Endothelial cell of umbilical vein (primary cell): ENCODE measurements at regions not wholly inside any gene's neighbourhood (a gene's known extent, or its start where the extent isn't known, plus 50 kb on each side); places are given as distances from the start of the nearest gene placed in this dataset.

Experiments
- BruUV-seq: library from RNA; stranded (reverse); fragments of 400-500 nt; replicated peaks from 2 replicates; lab custom pipeline; 2021; lab: Mats Ljungman, UMichigan
- CTCF ChIA-PET: fragments of 300-600, 350-600 bp; sonication (Branson Sonifier 250); formaldehyde crosslinking; loops from one replicate; lab custom pipeline; 2021; ENCODE audit warnings: antibody characterized with exemption, inconsistent platforms; lab: Charles Lee
- POLR2A ChIA-PET: fragments of 300-600, 350-600 bp; sonication (Branson Sonifier 250); formaldehyde crosslinking; loops from one replicate; lab custom pipeline; 2021; ENCODE audit warnings: antibody characterized with exemption, inconsistent platforms; lab: Charles Lee
- DNase-seq: peaks from one replicate; pipeline ENCODE4 v3.0.0-alpha.2; 2011; ENCODE audit warnings: low read depth, low spot score
- FAIRE-seq: peaks from 2 replicates; lab custom pipeline; 2011; peaks lifted over from hg19 to GRCh38; lab: Jason Lieb, UNC
- H2AFZ ChIP-seq: 2 replicates; pipeline ENCODE4 v1.6.0; 2012; ENCODE audit warnings: low read depth, low read length, control low read depth, inconsistent platforms
- H3K27ac ChIP-seq: 2 replicates; pipeline ENCODE4 v1.5.1; 2011; ENCODE audit warnings: low read depth, mild to moderate bottlenecking, control low read depth, low read length, moderate library complexity; ENCODE audit not compliant: insufficient read depth
- H3K27me3 ChIP-seq, 2 experiments: 2 replicates each; pipeline versions ENCODE4 v1.6.0 to v1.6.1; 2011; ENCODE audit warnings: low read length in 2 of 2, mixed read lengths in 1 of 2; ENCODE audit not compliant: control insufficient read depth in 2 of 2, insufficient read depth in 2 of 2
- H3K36me3 ChIP-seq, 2 experiments: 2 replicates in 1 of 2; 3 replicates in 1 of 2; pipeline ENCODE4 v1.5.1; 2011; ENCODE audit warnings: low read length in 2 of 2, mild to moderate bottlenecking in 1 of 2, moderate library complexity in 1 of 2; ENCODE audit not compliant: control insufficient read depth in 2 of 2, insufficient read depth in 2 of 2; ENCODE audit errors: extremely low read depth in 1 of 2
- H3K4me1 ChIP-seq: 3 replicates; pipeline ENCODE4 v1.5.1; 2011; ENCODE audit warnings: mild to moderate bottlenecking, low read length; ENCODE audit not compliant: control insufficient read depth, insufficient read depth; ENCODE audit errors: extremely low read depth
- H3K4me2 ChIP-seq: 2 replicates; pipeline ENCODE4 v1.6.1; 2011; ENCODE audit warnings: low read length, control low read depth, mixed read lengths; ENCODE audit not compliant: insufficient read depth
- H3K4me3 ChIP-seq, 3 experiments: fragments of 200-600 bp in 1 of 3; sonication (generic), shearing (Covaris generic) in 1 of 3; replicated peaks in 1 of 3; 2 replicates each; pipeline ENCODE4 v1.5.1; 2011 to 2016; ENCODE audit warnings: control low read depth in 3 of 3, low read length in 3 of 3, mild to moderate bottlenecking in 2 of 3, inconsistent platforms in 1 of 3, low read depth in 1 of 3, moderate library complexity in 1 of 3; ENCODE audit not compliant: insufficient read depth in 1 of 3
- H3K79me2 ChIP-seq: 2 replicates; pipeline ENCODE4 v1.6.0; 2012; ENCODE audit warnings: low read length, inconsistent platforms; ENCODE audit not compliant: control insufficient read depth, insufficient read depth
- H3K9ac ChIP-seq: replicated peaks from 2 replicates; pipeline ENCODE3; 2011; ENCODE audit warnings: low read length, control low read depth; ENCODE audit not compliant: insufficient read depth; ENCODE audit errors: extremely low read depth
- H3K9me1 ChIP-seq: replicated peaks from 3 replicates; pipeline ENCODE4 v1.6.0; 2011; ENCODE audit warnings: mild to moderate bottlenecking, low read length; ENCODE audit not compliant: control insufficient read depth, insufficient read depth; ENCODE audit errors: extremely low read depth
- H3K9me3 ChIP-seq: replicated peaks from 2 replicates; pipeline ENCODE4 v1.5.1; 2012; ENCODE audit warnings: low read length, inconsistent platforms; ENCODE audit not compliant: control insufficient read depth, insufficient read depth
- H4K20me1 ChIP-seq: replicated peaks from 2 replicates; pipeline ENCODE3; 2011; ENCODE audit warnings: mild to moderate bottlenecking, low read length; ENCODE audit not compliant: control insufficient read depth, insufficient read depth; ENCODE audit errors: extremely low read depth
- CTCF ChIP-seq, 2 donors: IDR thresholded peaks; 1 replicate in 1 of 2; 2 replicates in 1 of 2; pipeline ENCODE4 v1.5.1; 2011; ENCODE audit warnings: low read length in 2 of 2, mild to moderate bottlenecking in 2 of 2, moderate library complexity in 2 of 2, control low read depth in 1 of 2, inconsistent platforms in 1 of 2, low read depth in 1 of 2; ENCODE audit not compliant: insufficient read depth in 1 of 2; ENCODE audit errors: extremely low read depth in 1 of 2
- EZH2 ChIP-seq: IDR thresholded peaks from 2 replicates; pipeline ENCODE4 v1.6.1; 2012; ENCODE audit warnings: borderline replicate concordance, low read depth, mild to moderate bottlenecking, moderate library complexity, low read length, inconsistent platforms; ENCODE audit not compliant: severe bottlenecking
- FOS ChIP-seq: IDR thresholded peaks from 2 replicates; pipeline ENCODE4 v1.6.1; 2011; ENCODE audit warnings: mild to moderate bottlenecking, low read length, moderate library complexity, borderline replicate concordance; ENCODE audit not compliant: insufficient read depth
- GATA2 ChIP-seq: IDR thresholded peaks from 2 replicates; pipeline ENCODE4 v1.7.0; 2011; ENCODE audit warnings: low read depth, mild to moderate bottlenecking, moderate library complexity, mixed read lengths, low read length; ENCODE audit not compliant: insufficient read length, insufficient read depth
- JUN ChIP-seq: IDR thresholded peaks from 2 replicates; pipeline ENCODE4 v1.6.1; 2011; ENCODE audit warnings: borderline replicate concordance, low read depth; ENCODE audit not compliant: insufficient read length, insufficient read depth
- MAX ChIP-seq: IDR thresholded peaks from 2 replicates; pipeline ENCODE4 v1.6.1; 2011; ENCODE audit not compliant: insufficient read depth, insufficient read length
- MYC ChIP-seq: IDR thresholded peaks from one replicate; pipeline ENCODE4 v1.6.1; 2011; ENCODE audit warnings: mild to moderate bottlenecking, low read depth, low read length
- POLR2A ChIP-seq: IDR thresholded peaks from 2 replicates; pipeline ENCODE4 v1.6.1; 2012; ENCODE audit warnings: low read depth, mild to moderate bottlenecking, control low read depth, low read length
- POLR2AphosphoS5 ChIP-seq: IDR thresholded peaks from 2 replicates; pipeline ENCODE4 v1.6.1; 2012; ENCODE audit warnings: low read depth, mild to moderate bottlenecking, control low read depth, low read length, moderate library complexity; ENCODE audit not compliant: insufficient read depth
- dilution Hi-C: fragments of 300-500 bp; cut with MboI; formaldehyde crosslinking; loops from one replicate; pipeline ENCODE4 v1.15.0; 2019; ENCODE audit warnings: low sequenced_read_pairs; ENCODE audit not compliant: extremely low pct_ligation_motif_present
- intact Hi-C: fragments of 100-400 bp; cut with micrococcal nuclease; formaldehyde crosslinking; loops from one replicate; pipeline ENCODE4 v1.10.0; 2022

- intact Hi-C loops (no loop called here), dilution Hi-C loops (no loop called here)
- DNase-seq, result no peak
- Histone ChIP-seq H4K20me1 (no peaks in the 10 kb centered on the region), H3K4me1 (no peaks in the 10 kb centered on the region), H3K36me3 (no peaks in the 10 kb centered on the region), H3K9me1 (no peaks in the 10 kb centered on the region), H3K9ac (no peak overlapping the region), H3K27ac (no peak overlapping the region), H3K4me2 (no peak overlapping the region), H3K4me3 (no peak overlapping the region), H3K27me3 (no peaks in the 10 kb centered on the region), H2AFZ (no peak overlapping the region), H3K9me3 (no peaks in the 10 kb centered on the region), H3K79me2 (no peaks in the 10 kb centered on the region)
- BruUV-seq, result no TSS peak
- FAIRE-seq, result no peak
- ChIA-PET POLR2A (interaction anchor here (0.6 kb wide), 1 partner anchor 635 kb away, joined by 4 read pairs; no protein-coding TSS in a partner anchor), CTCF (no interaction called here)
- TF ChIP-seq MAX (no peak), JUN (no peak), POLR2AphosphoS5 (no peak), GATA2 (no peak), EZH2 (no peak), POLR2A (no peak), CTCF (IDR thresholded peaks at IDR 0.05; ENCODE audit: extremely low read depth in 1 of 2, insufficient read depth in 1 of 2, low read depth in 1 of 2, low read length in 2 of 2) (no peak), MYC (no peak), FOS (no peak)
Measured at GRCh38 chr20:6245436-6245835, 122.6 kb upstream of the FERMT1 start.
